ENCODE measurements at regions not wholly inside any gene's neighbourhood (a gene's known extent, or its start where the extent isn't known, plus 50 kb on each side); places are given as distances from the start of the nearest gene placed in this dataset.

DNA sequence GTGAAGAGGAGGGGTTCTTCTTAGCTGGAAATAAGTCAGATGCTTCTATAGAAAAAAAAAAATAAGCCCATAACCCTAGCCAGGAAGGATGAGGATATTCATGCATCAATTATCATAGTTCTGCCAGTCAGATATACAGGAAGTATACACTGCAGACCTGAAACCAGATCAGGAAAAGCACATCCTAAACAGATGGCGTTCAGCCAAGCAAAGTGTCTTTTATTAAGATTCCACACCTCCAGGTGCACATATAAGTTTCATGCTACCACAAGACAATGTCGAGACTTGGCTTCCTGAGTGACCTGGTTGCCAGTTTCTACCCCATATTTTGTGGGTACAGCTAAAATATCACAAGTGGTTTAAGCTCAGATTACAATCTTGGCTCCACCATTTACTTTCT, 108.3 kb downstream of the CETN3 start:
- ChIA-PET POLR2A (no interaction called here), CTCF (interaction anchor here (0.7 kb wide), 1 partner anchor 82 kb away, joined by 4 read pairs; no protein-coding TSS in a partner anchor)
- no peaks in the 10 kb centered on the region for H3K9me3 ChIP-seq (ENCODE audit: control insufficient read depth, insufficient read depth, low read length)
- TF ChIP-seq CTCF (IDR thresholded peaks at IDR 0.05; ENCODE audit: low read depth, low read length): no peak
- no peak overlapping the region for H3K4me3 ChIP-seq (ENCODE audit: low read depth, low read length)
- H3K27me3 ChIP-seq (ENCODE audit: control insufficient read depth, insufficient read depth, low read length): no peaks in the 10 kb centered on the region
- no peak overlapping the region for H3K27ac ChIP-seq (ENCODE audit: low read depth, low read length)
- DNase-seq (ENCODE audit: low read depth, low spot score): no peak

- Histone ChIP-seq H3K4me3 (ENCODE audit: low read depth, low read length) (no peak overlapping the region), H3K27me3 (ENCODE audit: control insufficient read depth, insufficient read depth, low read length) (no peaks in the 10 kb centered on the region), H3K27ac (ENCODE audit: low read depth, low read length) (no peak overlapping the region), H3K9me3 (ENCODE audit: control insufficient read depth, insufficient read depth, low read length) (no peaks in the 10 kb centered on the region)
- TF ChIP-seq CTCF (IDR thresholded peaks at IDR 0.05; ENCODE audit: low read depth, low read length): no peak
- DNase-seq (ENCODE audit: low read depth, low spot score): no peak
- ChIA-PET POLR2A (no interaction called here), CTCF (interaction anchor here (1.0 kb wide), 1 partner anchor 32 kb away, joined by 5 read pairs; no protein-coding TSS in a partner anchor)
These were observed 112.4 kb downstream of the CETN3 start for GRCh38 chr5:90297045-90297764.

DNA sequence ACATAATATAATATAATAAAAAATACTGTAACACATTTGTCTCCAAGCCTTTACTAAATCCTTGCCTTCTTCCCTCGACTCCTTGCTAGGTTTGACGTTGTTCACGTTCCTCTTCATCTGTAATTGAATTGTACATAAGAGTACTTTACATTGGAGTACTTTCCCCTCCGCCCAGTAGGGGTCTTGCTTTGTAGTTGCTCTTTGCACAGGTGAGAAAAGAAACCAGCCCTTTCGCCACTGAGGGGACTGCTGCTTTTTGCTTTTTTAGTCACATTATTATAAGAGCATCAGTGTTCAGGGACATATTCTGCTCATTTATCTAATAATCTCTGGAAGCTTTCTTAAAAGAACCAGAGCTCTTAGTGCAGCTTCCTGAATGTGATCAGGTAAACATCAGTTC, 115.0 kb downstream of the CETN3 start:
- H3K27ac ChIP-seq (ENCODE audit: low read depth, low read length): no peak overlapping the region
- TF ChIP-seq CTCF (IDR thresholded peaks at IDR 0.05; ENCODE audit: low read depth, low read length): no peak
- CTCF ChIA-PET: no interaction called here
- no peaks in the 10 kb centered on the region for H3K9me3 ChIP-seq (ENCODE audit: control insufficient read depth, insufficient read depth, low read length)
- POLR2A ChIA-PET: no interaction called here
- no peak for DNase-seq (ENCODE audit: low read depth, low spot score)
- H3K4me3 ChIP-seq (ENCODE audit: low read depth, low read length): no peak overlapping the region
- no peaks in the 10 kb centered on the region for H3K27me3 ChIP-seq (ENCODE audit: control insufficient read depth, insufficient read depth, low read length)

DNA sequence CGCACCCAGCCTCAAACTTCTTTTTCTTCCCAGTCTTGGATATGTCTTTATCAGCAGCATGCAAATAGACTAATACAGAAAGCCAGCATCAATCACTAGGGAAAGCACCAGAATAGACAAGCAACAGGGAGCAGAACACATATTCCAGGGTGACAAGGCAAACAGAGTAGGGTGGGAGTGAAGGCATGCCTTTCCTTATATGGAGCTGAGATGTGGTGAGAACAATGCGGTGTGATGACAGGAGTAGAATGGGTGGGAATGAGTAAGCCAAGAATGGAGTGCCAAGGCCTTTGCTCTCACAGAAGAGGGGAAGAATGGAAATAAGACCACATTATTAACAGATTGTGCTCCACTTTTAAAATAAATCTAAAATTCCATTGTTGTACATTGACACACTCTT, 115.6 kb downstream of the CETN3 start:
- no peak overlapping the region for H3K27ac ChIP-seq (ENCODE audit: low read depth, low read length)
- ChIA-PET CTCF (no interaction called here), POLR2A (no interaction called here)
- DNase-seq (ENCODE audit: low read depth, low spot score): no peak
- no peak for TF ChIP-seq CTCF (IDR thresholded peaks at IDR 0.05; ENCODE audit: low read depth, low read length)
- no peaks in the 10 kb centered on the region for H3K9me3 ChIP-seq (ENCODE audit: control insufficient read depth, insufficient read depth, low read length)
- H3K4me3 ChIP-seq (ENCODE audit: low read depth, low read length): no peak overlapping the region
- H3K27me3 ChIP-seq (ENCODE audit: control insufficient read depth, insufficient read depth, low read length): no peaks in the 10 kb centered on the region

GRCh38 chr5:90290648-90291047, 118.9 kb downstream of the CETN3 start:
- no peaks in the 10 kb centered on the region for H3K27me3 ChIP-seq (ENCODE audit: control insufficient read depth, insufficient read depth, low read length)
- no peak for DNase-seq (ENCODE audit: low read depth, low spot score)
- H3K4me3 ChIP-seq (ENCODE audit: low read depth, low read length): no peak overlapping the region
- CTCF ChIA-PET: no interaction called here
- H3K27ac ChIP-seq (ENCODE audit: low read depth, low read length): no peak overlapping the region
- POLR2A ChIA-PET: no interaction called here
- no peak for TF ChIP-seq CTCF (IDR thresholded peaks at IDR 0.05; ENCODE audit: low read depth, low read length)
- no peaks in the 10 kb centered on the region for H3K9me3 ChIP-seq (ENCODE audit: control insufficient read depth, insufficient read depth, low read length)

Measured in AG04450 (cell line).